A549 (cell line): ENCODE measurements at regions not wholly inside any gene's neighbourhood (a gene's known extent, or its start where the extent isn't known, plus 50 kb on each side); places are given as distances from the start of the nearest gene placed in this dataset.
A peak's percentile ranks its signal among the peaks of the same experiment; 100 is the strongest.

Source experiments
- ATAC-seq, 2 experiments: fragments of 200-7000 bp in 1 of 2; fragments of >200 bp in 1 of 2; cut with Nextera tagmentation in 1 of 2; cut with Tn5 transposase in 1 of 2; 3 replicates each; pipeline versions ENCODE4 v1.8.0 to v1.9.1; 2018 to 2020; ENCODE audit warnings: mild to moderate bottlenecking in 1 of 2, moderate library complexity in 1 of 2
- CTCF ChIA-PET: fragments of 300-600 bp; sonication (Branson Sonifier 250); formaldehyde crosslinking; extraction: SDS; loops from one replicate; lab custom pipeline; 2021; ENCODE audit warnings: antibody characterized with exemption, inconsistent platforms; lab: Yijun Ruan, JAX
- POLR2A ChIA-PET: fragments of 350-600 bp; formaldehyde crosslinking; extraction: SDS; loops from one replicate; lab custom pipeline; 2021; ENCODE audit warnings: antibody characterized with exemption, inconsistent platforms; lab: Yijun Ruan, JAX
- DNase-seq, 2 experiments: peaks; one replicate each; pipeline versions ENCODE4 v3.0.0 to v3.0.0-alpha.2; 2011 to 2016; ENCODE audit warnings: low read depth in 1 of 2, low spot score in 1 of 2
- FAIRE-seq: peaks from 2 replicates; lab custom pipeline; 2011; peaks lifted over from hg19 to GRCh38; lab: Jason Lieb, UNC
- H3K27ac ChIP-seq, 2 experiments: fragments of >200 bp; sonication (Bioruptor Twin); formaldehyde crosslinking; 3 replicates each; pipeline ENCODE4 v1.5.1; 2016 to 2017
- H3K4me1 ChIP-seq: fragments of >200 bp; sonication (Bioruptor Twin); formaldehyde crosslinking; 3 replicates; pipeline ENCODE4 v1.6.1; 2016
- H3K4me2 ChIP-seq: fragments of >200 bp; sonication (Bioruptor Twin); formaldehyde crosslinking; 3 replicates; pipeline ENCODE4 v1.6.1; 2016
- H3K4me3 ChIP-seq: fragments of >200 bp; sonication (Bioruptor Twin); formaldehyde crosslinking; 3 replicates; pipeline ENCODE4 v1.5.1; 2016
- H3K9me3 ChIP-seq: fragments of >200 bp; sonication (Bioruptor Twin); formaldehyde crosslinking; 3 replicates; pipeline ENCODE4 v1.6.1; 2016
- CEBPB ChIP-seq, 2 experiments: fragments of >200 bp in 1 of 2; sonication (Bioruptor Twin) in 1 of 2; formaldehyde crosslinking in 1 of 2; IDR thresholded peaks; 2 replicates each; pipeline ENCODE4 v1.6.1; 2012 to 2016
- CHD2 ChIP-seq: fragments of 150-350 bp; IDR thresholded peaks from 2 replicates; pipeline ENCODE4 v1.6.1; 2014; ENCODE audit warnings: low read length; ENCODE audit not compliant: partially characterized antibody
- CHD4 ChIP-seq: fragments of 200-600 bp; sonication (generic); IDR thresholded peaks from 2 replicates; pipeline ENCODE4 v1.6.1; 2016; ENCODE audit warnings: antibody characterized with exemption, mild to moderate bottlenecking, borderline replicate concordance
- EHF ChIP-seq: fragments of 250-450 bp; sonication (Bioruptor Pico); IDR thresholded peaks from 2 replicates; pipeline ENCODE4 v1.5.0; 2020; ENCODE audit warnings: mild to moderate bottlenecking
- FOSL2 ChIP-seq, 2 experiments: fragments of 450-650 bp in 1 of 2; fragments of >200 bp in 1 of 2; sonication (Bioruptor Twin) in 1 of 2; formaldehyde crosslinking; IDR thresholded peaks; 2 replicates each; pipeline versions ENCODE4 v1.5.0 to v1.6.1; 2016 to 2020; ENCODE audit warnings: mild to moderate bottlenecking in 1 of 2, moderate library complexity in 1 of 2
- HES2 ChIP-seq: fragments of >200 bp; sonication (Bioruptor Twin); formaldehyde crosslinking; IDR thresholded peaks from 2 replicates; pipeline ENCODE4 v1.6.1; 2016
- HMGXB4 ChIP-seq: fragments of 250-450 bp; sonication (Bioruptor Pico); IDR thresholded peaks from 2 replicates; pipeline ENCODE4 v1.5.0; 2021; ENCODE audit warnings: mild to moderate bottlenecking, moderate library complexity, borderline replicate concordance
- JUN ChIP-seq, 2 experiments: fragments of >200 bp; sonication (Bioruptor Twin); formaldehyde crosslinking; IDR thresholded peaks; 2 replicates in 1 of 2; 3 replicates in 1 of 2; pipeline ENCODE4 v1.6.1; 2016 to 2017
- JUNB ChIP-seq: fragments of >200 bp; sonication (Bioruptor Twin); formaldehyde crosslinking; IDR thresholded peaks from 2 replicates; pipeline ENCODE4 v1.6.1; 2016
- MAX ChIP-seq: IDR thresholded peaks from 2 replicates; pipeline ENCODE4 v1.6.1; 2012
- NPAS2 ChIP-seq: fragments of 250-450 bp; sonication (Bioruptor Pico); IDR thresholded peaks from 2 replicates; pipeline ENCODE4 v1.8.0; 2022; ENCODE audit warnings: mild to moderate bottlenecking, moderate library complexity, borderline replicate concordance
- PBX3 ChIP-seq: IDR thresholded peaks from 2 replicates; pipeline ENCODE4 v1.6.1; 2012
- RAD21 ChIP-seq, 2 experiments: fragments of >200 bp in 1 of 2; sonication (Bioruptor Twin) in 1 of 2; formaldehyde crosslinking in 1 of 2; IDR thresholded peaks in 1 of 2; conservative IDR thresholded peaks in 1 of 2; 2 replicates in 1 of 2; 3 replicates in 1 of 2; pipeline ENCODE4 v1.6.1; 2012 to 2018; ENCODE audit warnings: inconsistent platforms in 1 of 2
- RCOR1 ChIP-seq: fragments of 150-350 bp; IDR thresholded peaks from 2 replicates; pipeline ENCODE4 v1.6.1; 2014; ENCODE audit warnings: antibody characterized with exemption, low read length, low read depth
- SREBF2 ChIP-seq: fragments of 450-650 bp; IDR thresholded peaks from 2 replicates; pipeline ENCODE4 v1.6.1; 2014; ENCODE audit warnings: mild to moderate bottlenecking, moderate library complexity
- TFCP2L1 ChIP-seq: fragments of 250-450 bp; sonication (Bioruptor Pico); IDR thresholded peaks from 2 replicates; pipeline ENCODE4 v1.5.0; 2021; ENCODE audit warnings: mild to moderate bottlenecking
- TP53 ChIP-seq: fragments of 250-450 bp; sonication (Bioruptor Pico); IDR thresholded peaks from 2 replicates; pipeline ENCODE4 v1.5.0; 2021; ENCODE audit warnings: mild to moderate bottlenecking, moderate library complexity
- ZSCAN20 ChIP-seq: fragments of 250-450 bp; sonication (Bioruptor Pico); IDR thresholded peaks from 2 replicates; pipeline ENCODE4 v1.8.0; 2022; ENCODE audit warnings: mild to moderate bottlenecking, moderate library complexity
- WGBS: methylation state at CpG from one replicate; pipeline ENCODE4 v1.1.6; 2017; ENCODE audit errors: missing lambda C conversion rate; 5-methylcytosine and 5-hydroxymethylcytosine counted together

- POLR2A ChIA-PET, result no interaction called here
- DNase-seq (no peak), ATAC-seq (no peak), FAIRE-seq (no peak)
- H3K4me1 ChIP-seq, result no peaks in the 10 kb centered on the region
- no peaks in the 10 kb centered on the region for H3K9me3 ChIP-seq
- CTCF ChIA-PET, result interaction anchor here (0.8 kb wide), 1 partner anchor 11 kb away, joined by 3 read pairs; no protein-coding TSS in a partner anchor
- H3K4me2 ChIP-seq, result no peak overlapping the region
- H3K4me3 ChIP-seq, result no peak overlapping the region
- WGBS, result 46% methylated on average over 4 of the region's 4 CpGs
- no peak overlapping the region for H3K27ac ChIP-seq
- no peak for TF ChIP-seq TFCP2L1
- no peak for TF ChIP-seq TP53 (CRISPR knock-in tag)
- TF ChIP-seq RCOR1, result no peak
- no peak for TF ChIP-seq ZSCAN20 (CRISPR knock-in tag)
- no peak for TF ChIP-seq CEBPB (IDR thresholded peaks at IDR 0.05)
- TF ChIP-seq HES2, result no peak
- TF ChIP-seq JUNB, result no peak
These were observed 190.6 kb upstream of the SPRED2 start for GRCh38 chr2:65622951-65623535.

- CTCF ChIA-PET, result interaction anchor here (0.8 to 1.1 kb wide), 2 partner anchors 10 to 18 kb away, joined by 3 read pairs; no protein-coding TSS in a partner anchor
- POLR2A ChIA-PET, result no interaction called here
- 10% methylated on average over 1 of the region's 1 CpG for WGBS
These were observed 190.1 kb upstream of the SPRED2 start for GRCh38 chr2:65622499-65622898.

GRCh38 chr2:65620524-65620923, 188.1 kb upstream of the SPRED2 start:
- 13% methylated on average over 1 of the region's 1 CpG for whole genome bisulfite sequencing
- FAIRE-seq (no peak), DNase-seq (no peak), ATAC-seq (peak in 1 of 2 experiments; percentile 47; a peak in 2 of 6 replicates)
- H3K9me3 ChIP-seq, result no peaks in the 10 kb centered on the region
- TF ChIP-seq RAD21 (conservative IDR thresholded peaks at IDR 0.05 in 1 of 2, IDR thresholded peaks at IDR 0.05 in 1 of 2) (peak; percentile 28 to 31; a peak in 1 of 5 replicates), MAX (no peak)
- no peak overlapping the region for H3K4me2 ChIP-seq
- H3K4me1 ChIP-seq, result no peaks in the 10 kb centered on the region
- POLR2A ChIA-PET, result no interaction called here
- CTCF ChIA-PET, result interaction anchor here (0.5 to 2.9 kb wide), 9 partner anchors 9 to 198 kb away, joined by 3 to 13 read pairs (median 3); no protein-coding TSS in a partner anchor
- no peak overlapping the region for H3K27ac ChIP-seq
- H3K4me3 ChIP-seq, result no peak overlapping the region

More at GRCh38 chr2:65622499-65622898, 190.1 kb upstream of the SPRED2 start:
- Histone ChIP-seq H3K9me3 (no peaks in the 10 kb centered on the region), H3K4me2 (no peak overlapping the region), H3K4me3 (no peak overlapping the region), H3K27ac (no peak overlapping the region), H3K4me1 (no peaks in the 10 kb centered on the region)
- FAIRE-seq (no peak), DNase-seq (no peak), ATAC-seq (no peak)
- no peak for TF ChIP-seq PBX3
- no peak for TF ChIP-seq MAX
- no peak for TF ChIP-seq CHD2
- TF ChIP-seq FOSL2 (IDR thresholded peaks at IDR 0.05), result no peak
- no peak for TF ChIP-seq FOSL2 (CRISPR knock-in tag; IDR thresholded peaks at IDR 0.05)
- no peak for TF ChIP-seq NPAS2
- TF ChIP-seq SREBF2, result no peak
- TF ChIP-seq JUNB, result no peak
- no peak for TF ChIP-seq HMGXB4 (CRISPR knock-in tag)
- no peak for TF ChIP-seq JUN (IDR thresholded peaks at IDR 0.05)
- TF ChIP-seq CHD4, result no peak
- no peak for TF ChIP-seq EHF (CRISPR knock-in tag)
